Mammary epithelial cell (primary cell): ENCODE measurements at regions not wholly inside any gene's neighbourhood (a gene's known extent, or its start where the extent isn't known, plus 50 kb on each side); places are given as distances from the start of the nearest gene placed in this dataset.
"Not testable (repeated sequence)": the region's sequence is repeated elsewhere in the genome, so short reads cannot be mapped to it uniquely, and the experiment has no call there.

Source experiments
- EZH2 ChIP-seq: IDR thresholded peaks from 2 replicates; pipeline ENCODE4 v1.6.1; 2012; ENCODE audit warnings: low read length, inconsistent platforms, borderline replicate concordance
- TF ChIP-seq, protein P1 (sequence below), 2 donors: IDR thresholded peaks in 1 of 2; conservative IDR thresholded peaks in 1 of 2; 2 replicates each; pipeline ENCODE4 v1.5.1; 2011 to 2012; ENCODE audit warnings: inconsistent platforms in 2 of 2, low read length in 2 of 2, mild to moderate bottlenecking in 2 of 2, control low read depth in 1 of 2, low read depth in 1 of 2; ENCODE audit not compliant: insufficient read depth in 1 of 2; ENCODE audit errors: extremely low read depth in 1 of 2

GRCh38 chr13:71289980-71290379 is 577.0 kb downstream of the DACH1 start:
- TF ChIP-seq, protein P1, sequence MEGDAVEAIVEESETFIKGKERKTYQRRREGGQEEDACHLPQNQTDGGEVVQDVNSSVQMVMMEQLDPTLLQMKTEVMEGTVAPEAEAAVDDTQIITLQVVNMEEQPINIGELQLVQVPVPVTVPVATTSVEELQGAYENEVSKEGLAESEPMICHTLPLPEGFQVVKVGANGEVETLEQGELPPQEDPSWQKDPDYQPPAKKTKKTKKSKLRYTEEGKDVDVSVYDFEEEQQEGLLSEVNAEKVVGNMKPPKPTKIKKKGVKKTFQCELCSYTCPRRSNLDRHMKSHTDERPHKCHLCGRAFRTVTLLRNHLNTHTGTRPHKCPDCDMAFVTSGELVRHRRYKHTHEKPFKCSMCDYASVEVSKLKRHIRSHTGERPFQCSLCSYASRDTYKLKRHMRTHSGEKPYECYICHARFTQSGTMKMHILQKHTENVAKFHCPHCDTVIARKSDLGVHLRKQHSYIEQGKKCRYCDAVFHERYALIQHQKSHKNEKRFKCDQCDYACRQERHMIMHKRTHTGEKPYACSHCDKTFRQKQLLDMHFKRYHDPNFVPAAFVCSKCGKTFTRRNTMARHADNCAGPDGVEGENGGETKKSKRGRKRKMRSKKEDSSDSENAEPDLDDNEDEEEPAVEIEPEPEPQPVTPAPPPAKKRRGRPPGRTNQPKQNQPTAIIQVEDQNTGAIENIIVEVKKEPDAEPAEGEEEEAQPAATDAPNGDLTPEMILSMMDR (conservative IDR thresholded peaks at IDR 0.05 in 1 of 2, IDR thresholded peaks at IDR 0.05 in 1 of 2; ENCODE audit: extremely low read depth in 1 of 2, insufficient read depth in 1 of 2, low read depth in 1 of 2, low read length in 2 of 2) = not testable (repeated sequence)
- not testable (repeated sequence) for TF ChIP-seq EZH2
